GM18511 (cell line): ENCODE measurements at regions not wholly inside any gene's neighbourhood (a gene's known extent, or its start where the extent isn't known, plus 50 kb on each side); places are given as distances from the start of the nearest gene placed in this dataset.
"Not testable (repeated sequence)": the region's sequence is repeated elsewhere in the genome, so short reads cannot be mapped to it uniquely, and the experiment has no call there.

Experiments
- ATAC-seq: cut with Tn5 transposase; IDR thresholded peaks from one replicate; pipeline ENCODE4 v1.9.1; 2021; ENCODE audit warnings: mild to moderate bottlenecking, moderate library complexity; ENCODE audit not compliant: unreplicated experiment

GRCh38 chr9:88287972-88288371 lies 100.3 kb upstream of the SPIN1 start:
- no peak for ATAC-seq

- ATAC-seq, result no peak
These were observed 107.3 kb upstream of the SPIN1 start for GRCh38 chr9:88280816-88281382.

- ATAC-seq, result no peak
These were observed 110.2 kb upstream of the SPIN1 start for GRCh38 chr9:88278036-88278435.

- no peak for ATAC-seq
These were observed 114.2 kb upstream of the SPIN1 start for GRCh38 chr9:88274078-88274477.

- ATAC-seq, result no peak
These were observed 115.3 kb upstream of the SPIN1 start for GRCh38 chr9:88272986-88273385.

GRCh38 chr9:88270413-88270812 lies 117.8 kb upstream of the SPIN1 start:
- no peak for ATAC-seq

- no peak for ATAC-seq
These were observed 119.4 kb upstream of the SPIN1 start for GRCh38 chr9:88268886-88269285.

GRCh38 chr9:88267283-88267682 lies 121.0 kb upstream of the SPIN1 start:
- no peak for ATAC-seq

- ATAC-seq, result no peak
These were observed 121.8 kb upstream of the SPIN1 start for GRCh38 chr9:88266416-88266815.

- ATAC-seq, result no peak
These were observed 120.7 kb upstream of the SPATA31C2 start for GRCh38 chr9:88259001-88259400.

GRCh38 chr9:88258601-88259000 lies 120.3 kb upstream of the SPATA31C2 start:
- no peak for ATAC-seq

GRCh38 chr9:88258024-88258423 lies 119.7 kb upstream of the SPATA31C2 start:
- ATAC-seq, result no peak

- ATAC-seq, result no peak
These were observed 117.9 kb upstream of the SPATA31C2 start for GRCh38 chr9:88256216-88256615.

- ATAC-seq, result not testable (repeated sequence)
These were observed 117.5 kb upstream of the SPATA31C2 start for GRCh38 chr9:88255806-88256205.

GRCh38 chr9:88251903-88252302 lies 113.6 kb upstream of the SPATA31C2 start:
- no peak for ATAC-seq

GRCh38 chr9:88243736-88244135 lies 105.5 kb upstream of the SPATA31C2 start:
- no peak for ATAC-seq

GRCh38 chr9:88242879-88243278 lies 104.6 kb upstream of the SPATA31C2 start:
- ATAC-seq, result no peak

GRCh38 chr9:88237991-88238571 lies 99.8 kb upstream of the SPATA31C2 start:
- no peak for ATAC-seq

- ATAC-seq, result no peak
These were observed 99.2 kb upstream of the SPATA31C2 start for GRCh38 chr9:88237479-88237961.

GRCh38 chr9:88236511-88237478 lies 98.5 kb upstream of the SPATA31C2 start:
- ATAC-seq, result no peak

- no peak for ATAC-seq
These were observed 97.3 kb upstream of the SPATA31C2 start for GRCh38 chr9:88235615-88236014.

- ATAC-seq, result no peak
These were observed 95.8 kb upstream of the SPATA31C2 start for GRCh38 chr9:88234114-88234513.
